AG10803 (cell line): ENCODE measurements at regions not wholly inside any gene's neighbourhood (a gene's known extent, or its start where the extent isn't known, plus 50 kb on each side); places are given as distances from the start of the nearest gene placed in this dataset.

ENCODE experiments used
- DNase-seq: peaks from one replicate; pipeline ENCODE4 v3.0.0; 2010; ENCODE audit warnings: low read depth
- H3K4me3 ChIP-seq: 2 replicates; pipeline ENCODE4 v1.5.1; 2011; ENCODE audit warnings: mild to moderate bottlenecking, low read length, control low read depth
- TF ChIP-seq, protein P1 (sequence below): conservative IDR thresholded peaks from 2 replicates; pipeline ENCODE4 v1.5.1; 2011; ENCODE audit warnings: mild to moderate bottlenecking, low read length, control low read depth, inconsistent platforms

DNA sequence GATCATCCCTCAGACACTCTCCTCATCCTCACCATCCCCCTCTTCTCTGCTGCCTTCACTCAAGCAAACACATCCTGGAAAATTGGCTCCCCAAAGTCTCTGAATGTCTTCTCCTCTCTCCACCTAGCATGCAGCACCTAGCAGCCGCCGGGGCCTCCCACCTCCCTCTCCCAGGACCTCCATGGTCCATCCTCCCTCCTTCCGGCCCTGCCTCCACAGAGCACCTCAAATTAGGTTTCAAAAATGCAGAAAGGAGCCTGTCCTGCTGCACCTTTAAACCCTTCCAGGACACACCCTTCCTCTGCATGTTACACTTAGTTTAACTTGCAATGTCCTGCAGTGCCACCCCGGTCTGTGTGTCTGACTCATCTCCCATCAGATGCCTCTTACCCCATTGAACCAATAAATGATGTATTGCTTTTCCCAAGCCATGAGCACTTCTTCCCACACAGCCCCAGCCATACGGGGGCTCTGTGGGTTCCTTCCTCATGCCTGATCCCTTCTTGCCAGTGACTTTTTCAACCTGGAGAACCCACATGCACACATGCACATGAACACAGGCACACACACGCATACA lies 582.5 kb upstream of the MGMT start:
- DNase-seq: no peak
- TF ChIP-seq, protein P1, sequence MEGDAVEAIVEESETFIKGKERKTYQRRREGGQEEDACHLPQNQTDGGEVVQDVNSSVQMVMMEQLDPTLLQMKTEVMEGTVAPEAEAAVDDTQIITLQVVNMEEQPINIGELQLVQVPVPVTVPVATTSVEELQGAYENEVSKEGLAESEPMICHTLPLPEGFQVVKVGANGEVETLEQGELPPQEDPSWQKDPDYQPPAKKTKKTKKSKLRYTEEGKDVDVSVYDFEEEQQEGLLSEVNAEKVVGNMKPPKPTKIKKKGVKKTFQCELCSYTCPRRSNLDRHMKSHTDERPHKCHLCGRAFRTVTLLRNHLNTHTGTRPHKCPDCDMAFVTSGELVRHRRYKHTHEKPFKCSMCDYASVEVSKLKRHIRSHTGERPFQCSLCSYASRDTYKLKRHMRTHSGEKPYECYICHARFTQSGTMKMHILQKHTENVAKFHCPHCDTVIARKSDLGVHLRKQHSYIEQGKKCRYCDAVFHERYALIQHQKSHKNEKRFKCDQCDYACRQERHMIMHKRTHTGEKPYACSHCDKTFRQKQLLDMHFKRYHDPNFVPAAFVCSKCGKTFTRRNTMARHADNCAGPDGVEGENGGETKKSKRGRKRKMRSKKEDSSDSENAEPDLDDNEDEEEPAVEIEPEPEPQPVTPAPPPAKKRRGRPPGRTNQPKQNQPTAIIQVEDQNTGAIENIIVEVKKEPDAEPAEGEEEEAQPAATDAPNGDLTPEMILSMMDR: no peak
- no peak overlapping the region for H3K4me3 ChIP-seq

DNA sequence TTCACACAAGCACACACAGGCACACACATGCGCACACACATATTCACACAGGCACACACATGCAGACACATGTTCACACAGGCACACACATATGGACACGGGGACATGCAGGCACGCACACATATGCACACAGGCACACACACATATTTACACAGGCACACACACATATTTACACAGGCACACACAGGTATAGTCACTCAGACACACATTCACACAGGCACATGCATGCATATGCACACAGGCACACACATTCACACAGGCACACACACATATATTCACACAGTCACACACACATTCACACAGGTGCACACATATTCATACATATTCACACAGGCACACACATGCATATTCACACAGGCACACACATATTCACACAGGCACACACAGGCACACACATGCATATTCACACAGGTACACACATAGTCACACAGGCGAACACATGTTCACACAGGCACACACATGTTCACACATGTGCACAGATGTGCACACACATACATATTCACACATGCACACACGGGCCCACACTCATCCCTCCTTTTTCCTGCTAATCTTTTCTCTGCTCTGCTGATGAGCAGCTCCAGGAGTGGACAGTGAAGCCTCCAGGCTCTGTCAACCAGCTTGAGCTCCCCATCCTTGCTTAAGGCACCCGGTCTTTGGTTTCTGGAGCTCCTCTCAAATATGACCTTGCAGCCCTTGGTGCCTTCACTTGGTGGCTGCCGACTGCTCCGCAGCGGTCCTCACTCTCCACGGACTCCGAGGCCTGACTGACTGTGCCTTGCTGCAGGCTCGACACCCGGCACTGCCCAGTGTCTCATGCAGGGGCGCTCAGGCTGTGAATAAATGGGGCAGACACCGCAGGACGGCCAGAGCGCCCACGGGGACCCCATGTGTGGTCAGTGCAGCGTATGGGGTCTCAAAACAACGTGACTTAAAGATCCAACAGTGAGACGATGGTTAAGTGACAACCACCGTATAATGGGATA lies 581.2 kb upstream of the MGMT start:
- TF ChIP-seq, protein P1: no peak

DNA sequence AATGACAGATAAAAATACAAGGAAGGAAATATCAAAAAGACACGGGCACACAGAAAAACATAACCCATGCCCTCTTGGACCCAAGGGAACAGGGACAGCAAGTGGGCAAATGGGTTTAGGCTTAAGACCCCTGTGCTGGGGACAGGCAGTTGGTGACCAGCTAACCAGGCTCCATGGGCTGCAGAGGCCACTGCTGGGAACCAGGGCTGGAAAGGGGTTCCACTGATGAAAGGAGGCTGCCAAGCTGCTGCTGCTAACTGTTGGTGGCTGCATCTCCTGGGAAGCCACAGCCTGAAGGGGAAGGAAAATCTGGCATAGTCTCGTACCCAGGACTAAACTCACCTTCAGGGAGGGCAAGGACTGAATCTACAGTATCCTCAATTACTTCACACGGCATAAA lies 579.2 kb upstream of the MGMT start:
- DNase-seq: no peak
- no peak overlapping the region for H3K4me3 ChIP-seq
- TF ChIP-seq, protein P1: no peak

More for the DNA sequence above, 581.2 kb upstream of the MGMT start:
- no peak overlapping the region for H3K4me3 ChIP-seq
- no peak for DNase-seq

DNA sequence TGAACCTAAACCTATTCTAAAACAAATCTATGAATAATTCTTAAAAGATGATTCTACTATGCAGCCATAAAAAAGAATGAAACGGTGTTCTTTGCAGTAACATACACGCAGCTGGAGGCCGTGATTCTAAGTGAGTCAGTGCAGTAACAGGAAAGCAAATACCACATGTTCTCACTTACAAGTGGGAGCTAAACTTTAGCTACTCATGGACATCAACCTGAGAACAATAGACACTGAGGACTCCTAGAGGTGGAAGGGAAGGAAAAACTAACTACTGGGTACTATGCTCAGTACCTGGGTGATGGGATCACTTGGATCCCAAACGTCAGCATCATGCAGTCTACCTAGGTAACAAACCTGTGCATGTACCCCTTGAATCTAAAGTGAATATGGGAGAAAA lies 575.0 kb upstream of the MGMT start:
- TF ChIP-seq, protein P1: no peak
- no peak for DNase-seq
- H3K4me3 ChIP-seq: no peak overlapping the region

DNA sequence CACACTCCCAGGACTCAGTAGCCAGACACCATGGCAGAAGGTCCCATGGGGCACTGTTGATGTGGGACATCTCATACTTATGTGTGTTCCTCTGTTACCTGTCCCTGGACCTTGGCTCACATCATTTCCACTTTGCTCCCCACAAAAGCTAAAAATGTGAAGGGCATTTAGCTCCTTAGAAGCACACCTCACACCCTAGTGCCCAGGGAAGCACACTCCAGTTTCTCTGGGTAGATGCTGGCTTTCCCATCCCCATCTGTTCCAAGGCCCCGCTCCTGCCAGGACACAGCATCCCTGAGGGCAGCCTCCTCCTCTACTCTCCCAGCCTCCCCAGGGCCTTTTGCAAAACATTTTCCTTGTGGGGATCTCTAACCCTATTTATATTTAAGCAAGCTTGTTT lies 572.4 kb upstream of the MGMT start:
- no peak for DNase-seq
- H3K4me3 ChIP-seq: no peak overlapping the region
- TF ChIP-seq, protein P1: no peak

DNA sequence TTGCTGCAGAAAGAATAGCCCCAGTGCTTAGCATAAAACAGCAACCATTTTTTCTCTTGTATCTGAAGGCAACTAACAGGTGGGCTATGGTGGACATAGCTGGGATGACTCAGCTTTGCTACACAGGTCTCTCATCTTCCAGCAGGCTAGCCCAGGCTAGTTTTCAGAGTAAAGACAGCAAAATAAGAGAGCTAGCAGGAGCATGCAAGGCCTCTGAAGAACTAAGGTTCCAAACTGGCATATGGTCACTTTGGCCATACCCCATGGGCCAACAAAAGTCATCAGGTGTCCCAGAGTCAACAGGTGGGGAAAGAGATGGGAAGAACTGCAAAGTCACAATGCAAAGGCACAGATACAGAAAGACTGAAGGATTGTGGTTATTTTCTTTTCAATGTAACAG lies 571.6 kb upstream of the MGMT start:
- TF ChIP-seq, protein P1: no peak
- no peak overlapping the region for H3K4me3 ChIP-seq
- no peak for DNase-seq
